H9 (cell line): ENCODE measurements at regions not wholly inside any gene's neighbourhood (a gene's known extent, or its start where the extent isn't known, plus 50 kb on each side); places are given as distances from the start of the nearest gene placed in this dataset.

Source experiments
- DNase-seq: peaks from one replicate; pipeline ENCODE4 v3.0.0-alpha.2; 2017
- H2AFZ ChIP-seq: one replicate; pipeline ENCODE4 v1.6.1; 2013; ENCODE audit warnings: mild to moderate bottlenecking, low read length, control low read depth, moderate library complexity
- H2AK5ac ChIP-seq: 2 replicates; pipeline ENCODE4 v1.6.1; 2013; ENCODE audit warnings: low read length, control low read depth, mixed read lengths; ENCODE audit not compliant: insufficient read length
- H2BK120ac ChIP-seq: one replicate; pipeline ENCODE4 v1.6.1; 2013; ENCODE audit warnings: low read depth, mild to moderate bottlenecking, low read length, control low read depth, inconsistent platforms; ENCODE audit not compliant: poor library complexity, severe bottlenecking
- H2BK12ac ChIP-seq: 2 replicates; pipeline ENCODE4 v1.6.1; 2013; ENCODE audit warnings: low read length, control low read depth, mixed read lengths, low read depth; ENCODE audit not compliant: insufficient read length
- H2BK15ac ChIP-seq: 2 replicates; pipeline ENCODE4 v1.6.1; 2013; ENCODE audit warnings: low read depth, low read length, control low read depth
- H2BK20ac ChIP-seq: one replicate; pipeline ENCODE4 v1.6.1; 2013; ENCODE audit warnings: low read depth, mild to moderate bottlenecking, low read length, control low read depth, inconsistent platforms; ENCODE audit not compliant: poor library complexity, severe bottlenecking
- H2BK5ac ChIP-seq: 2 replicates; pipeline ENCODE4 v1.6.1; 2013; ENCODE audit warnings: low read length, control low read depth, mixed read lengths; ENCODE audit not compliant: insufficient read length
- H3K14ac ChIP-seq: 2 replicates; pipeline ENCODE4 v1.6.1; 2013; ENCODE audit warnings: low read length, control low read depth; ENCODE audit not compliant: insufficient read depth
- H3K18ac ChIP-seq: 2 replicates; pipeline ENCODE4 v1.6.1; 2013; ENCODE audit warnings: low read depth, mild to moderate bottlenecking, mixed read lengths, low read length, control low read depth; ENCODE audit not compliant: insufficient read length
- H3K23ac ChIP-seq: 2 replicates; pipeline ENCODE4 v1.6.1; 2013; ENCODE audit warnings: low read length, control low read depth, mixed read lengths, low read depth; ENCODE audit not compliant: insufficient read length
- H3K23me2 ChIP-seq: 2 replicates; pipeline ENCODE4 v1.6.1; 2013; ENCODE audit warnings: low read depth, mild to moderate bottlenecking, mixed read lengths, low read length, control low read depth; ENCODE audit not compliant: insufficient read length, poor library complexity, severe bottlenecking
- H3K27ac ChIP-seq: 2 replicates; pipeline ENCODE4 v1.5.1; 2013; ENCODE audit warnings: low read length, control low read depth, mixed read lengths, low read depth; ENCODE audit not compliant: insufficient read length
- H3K27me3 ChIP-seq: 2 replicates; pipeline ENCODE4 v1.6.1; 2013; ENCODE audit warnings: low read length, control low read depth, inconsistent platforms; ENCODE audit not compliant: insufficient read depth
- H3K4ac ChIP-seq: 2 replicates; pipeline ENCODE4 v1.6.1; 2013; ENCODE audit warnings: low read depth, mild to moderate bottlenecking, control low read depth, inconsistent platforms, low read length, moderate library complexity
- H3K4me1 ChIP-seq: 2 replicates; pipeline ENCODE4 v1.6.1; 2013; ENCODE audit warnings: low read length, control low read depth, inconsistent platforms; ENCODE audit not compliant: insufficient read depth
- H3K4me2 ChIP-seq: 2 replicates; pipeline ENCODE4 v1.6.1; 2013; ENCODE audit warnings: low read length, control low read depth, mixed read lengths; ENCODE audit not compliant: insufficient read length, insufficient read depth
- H3K56ac ChIP-seq: 2 replicates; pipeline ENCODE4 v1.6.1; 2013; ENCODE audit warnings: low read depth, mild to moderate bottlenecking, mixed read lengths, low read length, control low read depth; ENCODE audit not compliant: insufficient read length
- H3K79me1 ChIP-seq: 2 replicates; pipeline ENCODE4 v1.6.1; 2013; ENCODE audit warnings: low read depth, mild to moderate bottlenecking, moderate library complexity, low read length, control low read depth, inconsistent platforms; ENCODE audit not compliant: insufficient read depth, poor library complexity, severe bottlenecking
- H3K79me2 ChIP-seq: 2 replicates; pipeline ENCODE4 v1.6.1; 2013; ENCODE audit warnings: low read length, control low read depth, inconsistent platforms; ENCODE audit not compliant: insufficient read depth
- H3K9ac ChIP-seq: 2 replicates; pipeline ENCODE4 v1.6.1; 2013; ENCODE audit warnings: low read length, control low read depth, mixed read lengths; ENCODE audit not compliant: insufficient read length; ENCODE audit errors: extremely low read depth
- H3K9me3 ChIP-seq: one replicate; pipeline ENCODE4 v1.6.1; 2013; ENCODE audit warnings: low read depth, low read length, inconsistent platforms; ENCODE audit not compliant: control insufficient read depth
- H3T11ph ChIP-seq: one replicate; pipeline ENCODE4 v1.6.1; 2013; ENCODE audit warnings: mild to moderate bottlenecking, low read length, control low read depth, inconsistent platforms
- H4K20me1 ChIP-seq: one replicate; pipeline ENCODE4 v1.6.1; 2013; ENCODE audit not compliant: control insufficient read depth, insufficient read length, insufficient read depth
- H4K5ac ChIP-seq: 2 replicates; pipeline ENCODE4 v1.6.1; 2013; ENCODE audit warnings: low read depth, mild to moderate bottlenecking, mixed read lengths, low read length, control low read depth; ENCODE audit not compliant: insufficient read length
- H4K8ac ChIP-seq: replicated peaks from 2 replicates; pipeline ENCODE4 v1.6.1; 2013; ENCODE audit warnings: low read length, control low read depth, mixed read lengths, low read depth; ENCODE audit not compliant: insufficient read length
- H4K91ac ChIP-seq: 2 replicates; pipeline ENCODE4 v1.6.1; 2013; ENCODE audit warnings: low read depth, mild to moderate bottlenecking, moderate library complexity, mixed read lengths, low read length, control low read depth; ENCODE audit not compliant: insufficient read length
- H3K27ac Mint-ChIP-seq, 3 experiments: 2 replicates in 2 of 3; 3 replicates in 1 of 3; pipeline ENCODE4 v1.8.0; 2020 to 2021; ENCODE audit warnings: mixed read lengths in 3 of 3, mild to moderate bottlenecking in 1 of 3, moderate library complexity in 1 of 3
- H3K27me3 Mint-ChIP-seq: 2 replicates; pipeline ENCODE4 v1.8.0; 2021; ENCODE audit warnings: low read depth, mild to moderate bottlenecking, moderate library complexity, mixed read lengths
- H3K36me3 Mint-ChIP-seq, 3 experiments: 2 replicates in 2 of 3; 3 replicates in 1 of 3; pipeline ENCODE4 v1.8.0; 2020 to 2021; ENCODE audit warnings: low read depth in 3 of 3, mixed read lengths in 3 of 3; ENCODE audit not compliant: insufficient read depth in 1 of 3
- H3K4me1 Mint-ChIP-seq, 2 experiments: 2 replicates each; pipeline ENCODE4 v1.8.0; 2020; ENCODE audit warnings: mixed read lengths in 2 of 2
- H3K4me3 Mint-ChIP-seq, 2 experiments: 2 replicates in 1 of 2; 3 replicates in 1 of 2; pipeline ENCODE4 v1.8.0; 2020 to 2021; ENCODE audit warnings: mild to moderate bottlenecking in 2 of 2, mixed read lengths in 2 of 2, moderate library complexity in 1 of 2
- H3K9me3 Mint-ChIP-seq, 2 experiments: 2 replicates in 1 of 2; 3 replicates in 1 of 2; pipeline ENCODE4 v1.8.0; 2020; ENCODE audit warnings: mild to moderate bottlenecking in 2 of 2, mixed read lengths in 2 of 2, moderate library complexity in 1 of 2
- CTCF ChIP-seq: fragments of 200-600 bp; sonication (generic); conservative IDR thresholded peaks from 3 replicates; pipeline ENCODE4 v1.8.0; 2021; ENCODE audit warnings: antibody characterized with exemption, mild to moderate bottlenecking
- WGBS: extraction: QIAGEN DNeasy Blood & Tissue Kit; methylation state at CpG from one replicate; pipeline ENCODE4 v1.1.7; 2013; ENCODE audit warnings: missing lambda C conversion rate, low lambda C conversion rate, mixed read lengths; ENCODE audit not compliant: insufficient read length; ENCODE audit errors: extremely low coverage; 5-methylcytosine and 5-hydroxymethylcytosine counted together

GRCh38 chr10:125468278-125468677, 214.7 kb downstream of the TEX36 start:
- no peak for TF ChIP-seq CTCF
- H2AK5ac ChIP-seq: no peak overlapping the region
- no peak overlapping the region for H3K18ac ChIP-seq
- Mint-ChIP-seq H3K27me3 (peaks cover 5% of the 10 kb centered on the region), H3K27ac (no peak overlapping the region), H3K36me3 (no peaks in the 10 kb centered on the region), H3K9me3 (no peaks in the 10 kb centered on the region), H3K4me1 (0 out of 4 replicates have a peak, but pooled peaks cover 0 to 2% of the 10 kb centered on the region in 2 experiments), H3K4me3 (no peak overlapping the region)
- no peak overlapping the region for H3K9ac ChIP-seq
- no peaks in the 10 kb centered on the region for H4K20me1 ChIP-seq
- H3K56ac ChIP-seq: no peak overlapping the region
- no peak overlapping the region for H3K27ac ChIP-seq
- H3K9me3 ChIP-seq: no peaks in the 10 kb centered on the region
- H2BK12ac ChIP-seq: no peak overlapping the region
- no peak for DNase-seq
- no peak overlapping the region for H4K91ac ChIP-seq
- H4K5ac ChIP-seq: no peak overlapping the region
- H3K14ac ChIP-seq: no peak overlapping the region
- no peaks in the 10 kb centered on the region for H3K27me3 ChIP-seq
- no peaks in the 10 kb centered on the region for H3K4me1 ChIP-seq
- H3K23ac ChIP-seq: no peak overlapping the region
- no peak overlapping the region for H3K4me2 ChIP-seq
- no peak overlapping the region for H2BK5ac ChIP-seq
- no peak overlapping the region for H3K4ac ChIP-seq
- H2BK20ac ChIP-seq: no peak overlapping the region
- no peak overlapping the region for H3T11ph ChIP-seq
- H4K8ac ChIP-seq: no peak overlapping the region
- no peaks in the 10 kb centered on the region for H3K79me2 ChIP-seq
- no peak overlapping the region for H2BK15ac ChIP-seq
- no peak overlapping the region for H2AFZ ChIP-seq
- no CpG with 5 or more reads among the region's 16 CpGs for WGBS
- H3K79me1 ChIP-seq: no peaks in the 10 kb centered on the region
- no peak overlapping the region for H2BK120ac ChIP-seq
- H3K23me2 ChIP-seq: no peaks in the 10 kb centered on the region
